GM21529 (cell line): ENCODE measurements at regions not wholly inside any gene's neighbourhood (a gene's known extent, or its start where the extent isn't known, plus 50 kb on each side); places are given as distances from the start of the nearest gene placed in this dataset.

Source experiments
- ATAC-seq: cut with Tn5 transposase; IDR thresholded peaks from one replicate; pipeline ENCODE4 v1.9.1; 2021; ENCODE audit not compliant: unreplicated experiment

GRCh38 chr3:4021162-4021561, 221.9 kb downstream of the LRRN1 start:
- no peak for ATAC-seq

- no peak for ATAC-seq
These were observed 229.9 kb downstream of the LRRN1 start for GRCh38 chr3:4029135-4029534.

GRCh38 chr3:4030624-4031023, 231.4 kb downstream of the LRRN1 start:
- no peak for ATAC-seq

- no peak for ATAC-seq
These were observed 234.1 kb downstream of the LRRN1 start for GRCh38 chr3:4033296-4033695.

- no peak for ATAC-seq
These were observed 236.8 kb downstream of the LRRN1 start for GRCh38 chr3:4036046-4036445.

- ATAC-seq = no peak
These were observed 239.1 kb downstream of the LRRN1 start for GRCh38 chr3:4038351-4038750.

- no peak for ATAC-seq
These were observed 242.8 kb downstream of the LRRN1 start for GRCh38 chr3:4042070-4042469.

GRCh38 chr3:4042869-4043268, 243.6 kb downstream of the LRRN1 start:
- ATAC-seq = no peak

- no peak for ATAC-seq
These were observed 244.8 kb downstream of the LRRN1 start for GRCh38 chr3:4043867-4044575.

GRCh38 chr3:4044619-4045018, 245.4 kb downstream of the LRRN1 start:
- ATAC-seq = no peak

GRCh38 chr3:4045756-4046155, 246.5 kb downstream of the LRRN1 start:
- no peak for ATAC-seq

GRCh38 chr3:4047366-4047765, 248.1 kb downstream of the LRRN1 start:
- ATAC-seq = no peak

GRCh38 chr3:4052706-4053105, 250.5 kb upstream of the SETMAR start:
- ATAC-seq = no peak

- ATAC-seq = no peak
These were observed 249.2 kb upstream of the SETMAR start for GRCh38 chr3:4053975-4054374.

GRCh38 chr3:4060064-4060463, 243.1 kb upstream of the SETMAR start:
- ATAC-seq = no peak

- ATAC-seq = no peak
These were observed 242.6 kb upstream of the SETMAR start for GRCh38 chr3:4060603-4061002.

- no peak for ATAC-seq
These were observed 242.0 kb upstream of the SETMAR start for GRCh38 chr3:4061195-4061594.

- no peak for ATAC-seq
These were observed 241.3 kb upstream of the SETMAR start for GRCh38 chr3:4061783-4062360.

GRCh38 chr3:4062621-4063020, 240.5 kb upstream of the SETMAR start:
- no peak for ATAC-seq

GRCh38 chr3:4063916-4064574, 239.1 kb upstream of the SETMAR start:
- ATAC-seq = no peak

GRCh38 chr3:4065085-4065484, 238.1 kb upstream of the SETMAR start:
- peak; percentile 75 for ATAC-seq

GRCh38 chr3:4065554-4065953, 237.6 kb upstream of the SETMAR start:
- ATAC-seq = no peak
